PC-3 (cell line): ENCODE measurements at regions not wholly inside any gene's neighbourhood (a gene's known extent, or its start where the extent isn't known, plus 50 kb on each side); places are given as distances from the start of the nearest gene placed in this dataset.

Experiments
- ATAC-seq: fragments of 200-7000 bp; cut with Tn5 transposase; 2 replicates; pipeline ENCODE4 v1.9.1; 2020; ENCODE audit warnings: mild to moderate bottlenecking, moderate library complexity
- BruUV-seq: library from RNA; stranded (reverse); fragments of 400-500 nt; replicated peaks from 2 replicates; lab custom pipeline; 2021; lab: Mats Ljungman, UMichigan
- CTCF ChIA-PET: fragments of 300-600 bp; sonication (Branson Sonifier 250); formaldehyde crosslinking; loops from one replicate; lab custom pipeline; 2022; ENCODE audit warnings: antibody characterized with exemption; lab: Charles Lee
- POLR2A ChIA-PET: fragments of 300-600 bp; sonication (Branson Sonifier 250); formaldehyde crosslinking; loops from one replicate; lab custom pipeline; 2022; ENCODE audit warnings: antibody characterized with exemption; ENCODE audit not compliant: unreplicated experiment; lab: Charles Lee
- DNase-seq: peaks from one replicate; pipeline ENCODE4 v3.0.0-alpha.2; 2015
- H2AFZ ChIP-seq: fragments of 300-600 bp; sonication (generic); 2 replicates; pipeline ENCODE4 v1.6.0; 2016; ENCODE audit warnings: antibody characterized with exemption, low read length
- H3F3A ChIP-seq: fragments of 300-600 bp; sonication (generic); one replicate; pipeline ENCODE4 v1.6.0; 2017; ENCODE audit warnings: antibody characterized with exemption, low read length, control low read depth, mild to moderate bottlenecking; ENCODE audit not compliant: unreplicated experiment
- H3K27ac ChIP-seq: fragments of 300-600 bp; sonication (generic); 2 replicates; pipeline ENCODE4 v1.5.1; 2016; ENCODE audit warnings: mild to moderate bottlenecking, low read length
- H3K27me3 ChIP-seq: fragments of 300-600 bp; sonication (generic); 2 replicates; pipeline ENCODE4 v1.6.1; 2016; ENCODE audit warnings: low read length, mixed read lengths
- H3K36me3 ChIP-seq: fragments of 300-600 bp; sonication (generic); 2 replicates; pipeline ENCODE4 v1.6.1; 2016; ENCODE audit warnings: low read depth, mixed run types, low read length, mixed read lengths
- H3K4me1 ChIP-seq: fragments of 300-600 bp; sonication (generic); 2 replicates; pipeline ENCODE4 v1.5.1; 2016; ENCODE audit warnings: low read length; ENCODE audit not compliant: insufficient read depth
- H3K4me2 ChIP-seq: fragments of 300-600 bp; sonication (generic); 2 replicates; pipeline ENCODE4 v1.6.0; 2016; ENCODE audit warnings: low read length
- H3K4me3 ChIP-seq: fragments of 300-600 bp; sonication (generic); 2 replicates; pipeline ENCODE4 v1.5.1; 2016; ENCODE audit warnings: mild to moderate bottlenecking, low read length, mixed read lengths
- H3K79me2 ChIP-seq: fragments of 300-600 bp; sonication (generic); 2 replicates; pipeline ENCODE4 v1.6.1; 2017; ENCODE audit warnings: low read length, mixed read lengths
- H3K9ac ChIP-seq: fragments of 300-600 bp; sonication (generic); 2 replicates; pipeline ENCODE4 v1.6.0; 2016; ENCODE audit warnings: mild to moderate bottlenecking, low read length
- H3K9me2 ChIP-seq: fragments of 300-600 bp; sonication (generic); replicated peaks from 2 replicates; pipeline ENCODE4 v1.6.1; 2016; ENCODE audit warnings: mixed run types, low read length, mixed read lengths
- H3K9me3 ChIP-seq: fragments of 300-600 bp; sonication (generic); 2 replicates; pipeline ENCODE4 v1.6.1; 2016; ENCODE audit warnings: low read length, mixed read lengths
- H4K20me1 ChIP-seq: fragments of 300-600 bp; sonication (generic); 2 replicates; pipeline ENCODE4 v1.6.1; 2016; ENCODE audit warnings: low read length, mixed read lengths
- EZH2 ChIP-seq: fragments of 300-600 bp; sonication (generic); IDR thresholded peaks from one replicate; pipeline ENCODE4 v1.6.1; 2017; ENCODE audit warnings: antibody characterized with exemption, mild to moderate bottlenecking, low read length; ENCODE audit not compliant: unreplicated experiment
- EZH2phosphoT487 ChIP-seq: fragments of 300-600 bp; sonication (generic); IDR thresholded peaks from 2 replicates; pipeline ENCODE4 v1.6.1; 2018; ENCODE audit warnings: mild to moderate bottlenecking, antibody characterized with exemption, low read length, borderline replicate concordance
- intact Hi-C: fragments of 100-400 bp; cut with micrococcal nuclease; formaldehyde crosslinking; loops from 2 replicates; pipeline ENCODE4 v1.9.0; 2023
- TF ChIP-seq, protein P1 (sequence below): fragments of 300-600 bp; sonication (generic); conservative IDR thresholded peaks from 2 replicates; pipeline ENCODE4 v1.5.1; 2017; ENCODE audit warnings: antibody characterized with exemption, low read depth, mild to moderate bottlenecking, low read length

GRCh38 chr1:59179673-59180072 is 117.2 kb upstream of the FGGY start:
- ChIA-PET CTCF (no interaction called here), POLR2A (no interaction called here)
- no peak overlapping the region for H3K4me2 ChIP-seq
- H3K79me2 ChIP-seq = no peaks in the 10 kb centered on the region
- no peaks in the 10 kb centered on the region for H4K20me1 ChIP-seq
- DNase-seq (peak; percentile 5), ATAC-seq (no peak)
- no peaks in the 10 kb centered on the region for H3K4me1 ChIP-seq
- H3K27ac ChIP-seq = no peak overlapping the region
- H2AFZ ChIP-seq = no peak overlapping the region
- no TSS peak for BruUV-seq
- TF ChIP-seq, protein P1, sequence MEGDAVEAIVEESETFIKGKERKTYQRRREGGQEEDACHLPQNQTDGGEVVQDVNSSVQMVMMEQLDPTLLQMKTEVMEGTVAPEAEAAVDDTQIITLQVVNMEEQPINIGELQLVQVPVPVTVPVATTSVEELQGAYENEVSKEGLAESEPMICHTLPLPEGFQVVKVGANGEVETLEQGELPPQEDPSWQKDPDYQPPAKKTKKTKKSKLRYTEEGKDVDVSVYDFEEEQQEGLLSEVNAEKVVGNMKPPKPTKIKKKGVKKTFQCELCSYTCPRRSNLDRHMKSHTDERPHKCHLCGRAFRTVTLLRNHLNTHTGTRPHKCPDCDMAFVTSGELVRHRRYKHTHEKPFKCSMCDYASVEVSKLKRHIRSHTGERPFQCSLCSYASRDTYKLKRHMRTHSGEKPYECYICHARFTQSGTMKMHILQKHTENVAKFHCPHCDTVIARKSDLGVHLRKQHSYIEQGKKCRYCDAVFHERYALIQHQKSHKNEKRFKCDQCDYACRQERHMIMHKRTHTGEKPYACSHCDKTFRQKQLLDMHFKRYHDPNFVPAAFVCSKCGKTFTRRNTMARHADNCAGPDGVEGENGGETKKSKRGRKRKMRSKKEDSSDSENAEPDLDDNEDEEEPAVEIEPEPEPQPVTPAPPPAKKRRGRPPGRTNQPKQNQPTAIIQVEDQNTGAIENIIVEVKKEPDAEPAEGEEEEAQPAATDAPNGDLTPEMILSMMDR = no peak
- no peak for TF ChIP-seq EZH2
- TF ChIP-seq EZH2phosphoT487 = no peak
- H3K27me3 ChIP-seq = no peaks in the 10 kb centered on the region
- no peak overlapping the region for H3K4me3 ChIP-seq
- H3K9me2 ChIP-seq = no peaks in the 10 kb centered on the region; the same call in 1 of the 2 replicates
- no peaks in the 10 kb centered on the region for H3K36me3 ChIP-seq
- no peak overlapping the region for H3K9ac ChIP-seq
- no peaks in the 10 kb centered on the region for H3K9me3 ChIP-seq
- H3F3A ChIP-seq = no peaks in the 10 kb centered on the region
- intact Hi-C loops = no loop called here

DNA sequence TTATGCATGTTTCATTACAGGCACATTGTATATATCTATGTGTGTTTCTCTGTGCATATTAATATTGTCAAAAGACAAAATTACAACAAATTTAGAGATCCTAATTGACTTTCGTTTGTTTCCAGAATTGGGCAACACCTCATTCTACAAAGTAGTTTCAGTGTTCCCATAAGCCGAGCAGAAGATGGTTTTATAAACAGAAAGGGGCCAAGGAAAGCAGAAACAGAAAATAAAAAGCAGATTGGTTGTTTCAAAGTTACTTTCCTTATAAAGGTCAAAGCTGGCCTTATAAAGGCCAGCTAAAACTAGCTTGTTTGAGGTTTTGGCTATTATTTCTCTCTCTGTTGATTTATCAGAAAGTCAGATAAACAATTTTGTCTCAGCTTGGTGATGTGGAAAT is 116.2 kb upstream of the FGGY start:
- DNase-seq (no peak), ATAC-seq (no peak)
- Histone ChIP-seq H3K4me1 (no peaks in the 10 kb centered on the region), H3K27me3 (no peaks in the 10 kb centered on the region), H3K9ac (no peak overlapping the region), H3K79me2 (no peaks in the 10 kb centered on the region), H2AFZ (no peak overlapping the region), H3K9me3 (no peaks in the 10 kb centered on the region), H3K27ac (no peak overlapping the region), H3K4me2 (no peak overlapping the region), H3K9me2 (no peaks in the 10 kb centered on the region; the same call in 1 of the 2 replicates), H3K4me3 (no peak overlapping the region), H4K20me1 (no peaks in the 10 kb centered on the region), H3F3A (no peaks in the 10 kb centered on the region), H3K36me3 (no peaks in the 10 kb centered on the region)
- no TSS peak for BruUV-seq
- TF ChIP-seq, protein P1 = no peak
- TF ChIP-seq EZH2phosphoT487 (no peak), EZH2 (no peak)
- intact Hi-C loops = no loop called here
- ChIA-PET CTCF (interaction anchor here (0.6 kb wide), 1 partner anchor 290 kb away, joined by 3 read pairs; no protein-coding TSS in a partner anchor), POLR2A (no interaction called here)

DNA sequence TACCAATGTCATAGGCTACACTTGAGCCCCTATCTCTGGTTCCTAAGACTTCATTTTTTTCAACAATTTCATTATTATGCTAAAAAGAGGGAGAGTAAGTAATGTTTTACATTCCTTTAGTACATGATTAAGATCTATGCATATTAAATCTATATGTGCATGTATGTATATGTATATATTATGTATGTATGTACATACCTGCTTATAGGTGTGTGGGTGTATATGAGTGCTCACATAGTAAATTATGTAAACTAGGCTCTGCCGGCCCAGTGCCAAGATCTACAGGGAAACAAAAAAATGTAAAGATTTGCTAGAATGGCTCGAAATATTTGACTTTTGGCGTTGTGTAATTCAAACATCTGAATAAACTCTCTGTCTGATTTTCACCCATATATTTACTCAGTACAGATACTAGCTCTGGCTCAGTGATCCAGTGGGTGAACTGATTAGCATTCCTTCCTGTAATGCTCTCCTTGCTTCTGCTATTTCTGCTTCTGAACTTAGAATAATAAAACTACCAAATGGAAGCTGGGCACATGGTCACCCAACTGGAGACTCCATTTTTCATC is 113.1 kb upstream of the FGGY start:
- Histone ChIP-seq H3K27me3 (no peaks in the 10 kb centered on the region), H3K4me1 (no peaks in the 10 kb centered on the region), H3K4me3 (no peak overlapping the region), H4K20me1 (no peaks in the 10 kb centered on the region), H3K9me2 (no peaks in the 10 kb centered on the region; the same call in 1 of the 2 replicates), H3F3A (no peaks in the 10 kb centered on the region), H3K27ac (no peak overlapping the region), H3K36me3 (no peaks in the 10 kb centered on the region), H3K79me2 (no peaks in the 10 kb centered on the region), H3K9me3 (no peaks in the 10 kb centered on the region), H3K9ac (no peak overlapping the region), H2AFZ (no peak overlapping the region), H3K4me2 (no peak overlapping the region)
- intact Hi-C loops = no loop called here
- no peak for TF ChIP-seq EZH2
- TF ChIP-seq, protein P1 = no peak
- TF ChIP-seq EZH2phosphoT487 = no peak
- ATAC-seq = no peak
- DNase-seq = no peak
- no TSS peak for BruUV-seq
- ChIA-PET POLR2A (no interaction called here), CTCF (no interaction called here)
